ENCODE measurements at regions not wholly inside any gene's neighbourhood (a gene's known extent, or its start where the extent isn't known, plus 50 kb on each side); places are given as distances from the start of the nearest gene placed in this dataset.

- peak; percentile 13 for TF ChIP-seq CTCF (IDR thresholded peaks at IDR 0.05)
- Mint-ChIP-seq H3K4me3 (ENCODE audit: unreplicated experiment) (no peak overlapping the region), H3K27me3 (ENCODE audit: low read depth) (no peaks in the 10 kb centered on the region), H3K9me3 (ENCODE audit: low read depth) (peaks cover 3% of the 10 kb centered on the region), H3K4me1 (ENCODE audit: low read depth) (peaks cover 41% of the 10 kb centered on the region), H3K27ac (ENCODE audit: unreplicated experiment) (peak overlapping the region; percentile 85), H3K36me3 (ENCODE audit: low read depth) (peaks cover 2% of the 10 kb centered on the region)
- DNase-seq (ENCODE audit: low spot score) = no peak
These were observed 123.0 kb downstream of the LYPLAL1 start for GRCh38 chr1:219296430-219297355.

GRCh38 chr1:219294251-219294650, 120.6 kb downstream of the LYPLAL1 start:
- Mint-ChIP-seq H3K36me3 (ENCODE audit: low read depth) (peaks cover 2% of the 10 kb centered on the region), H3K4me1 (ENCODE audit: low read depth) (peaks cover 35% of the 10 kb centered on the region), H3K27me3 (ENCODE audit: low read depth) (no peaks in the 10 kb centered on the region), H3K27ac (ENCODE audit: unreplicated experiment) (no peak overlapping the region), H3K9me3 (ENCODE audit: low read depth) (peaks cover 3% of the 10 kb centered on the region), H3K4me3 (ENCODE audit: unreplicated experiment) (no peak overlapping the region)
- no peak for DNase-seq (ENCODE audit: low spot score)
- no peak for TF ChIP-seq CTCF (IDR thresholded peaks at IDR 0.05)

- H3K9me3 Mint-ChIP-seq (ENCODE audit: low read depth) = peaks cover 3% of the 10 kb centered on the region
- TF ChIP-seq CTCF (IDR thresholded peaks at IDR 0.05) = no peak
- peaks cover 2% of the 10 kb centered on the region for H3K36me3 Mint-ChIP-seq (ENCODE audit: low read depth)
- H3K27ac Mint-ChIP-seq (ENCODE audit: unreplicated experiment) = no peak overlapping the region
- H3K4me1 Mint-ChIP-seq (ENCODE audit: low read depth) = peaks cover 27% of the 10 kb centered on the region
- DNase-seq (ENCODE audit: low spot score) = no peak
- no peaks in the 10 kb centered on the region for H3K27me3 Mint-ChIP-seq (ENCODE audit: low read depth)
- H3K4me3 Mint-ChIP-seq (ENCODE audit: unreplicated experiment) = no peak overlapping the region
These were observed 119.7 kb downstream of the LYPLAL1 start for GRCh38 chr1:219293410-219293809.

GRCh38 chr1:219292999-219293398, 119.3 kb downstream of the LYPLAL1 start:
- peaks cover 2% of the 10 kb centered on the region for H3K36me3 Mint-ChIP-seq (ENCODE audit: low read depth)
- H3K9me3 Mint-ChIP-seq (ENCODE audit: low read depth) = peaks cover 3% of the 10 kb centered on the region
- no peak for TF ChIP-seq CTCF (IDR thresholded peaks at IDR 0.05)
- no peak for DNase-seq (ENCODE audit: low spot score)
- H3K4me3 Mint-ChIP-seq (ENCODE audit: unreplicated experiment) = no peak overlapping the region
- no peak overlapping the region for H3K27ac Mint-ChIP-seq (ENCODE audit: unreplicated experiment)
- no peaks in the 10 kb centered on the region for H3K27me3 Mint-ChIP-seq (ENCODE audit: low read depth)
- peaks cover 25% of the 10 kb centered on the region for H3K4me1 Mint-ChIP-seq (ENCODE audit: low read depth)

GRCh38 chr1:219292341-219292740, 118.7 kb downstream of the LYPLAL1 start:
- Mint-ChIP-seq H3K36me3 (ENCODE audit: low read depth) (peaks cover 2% of the 10 kb centered on the region), H3K4me3 (ENCODE audit: unreplicated experiment) (no peak overlapping the region), H3K9me3 (ENCODE audit: low read depth) (peaks cover 3% of the 10 kb centered on the region), H3K4me1 (ENCODE audit: low read depth) (peaks cover 18% of the 10 kb centered on the region), H3K27ac (ENCODE audit: unreplicated experiment) (no peak overlapping the region), H3K27me3 (ENCODE audit: low read depth) (no peaks in the 10 kb centered on the region)
- DNase-seq (ENCODE audit: low spot score) = no peak
- no peak for TF ChIP-seq CTCF (IDR thresholded peaks at IDR 0.05)
